H9 (cell line): ENCODE measurements at regions not wholly inside any gene's neighbourhood (a gene's known extent, or its start where the extent isn't known, plus 50 kb on each side); places are given as distances from the start of the nearest gene placed in this dataset.

Source experiments
- DNase-seq: peaks from one replicate; pipeline ENCODE4 v3.0.0-alpha.2; 2017
- H2AFZ ChIP-seq: one replicate; pipeline ENCODE4 v1.6.1; 2013; ENCODE audit warnings: mild to moderate bottlenecking, low read length, control low read depth, moderate library complexity
- H2AK5ac ChIP-seq: 2 replicates; pipeline ENCODE4 v1.6.1; 2013; ENCODE audit warnings: low read length, control low read depth, mixed read lengths; ENCODE audit not compliant: insufficient read length
- H2BK120ac ChIP-seq: one replicate; pipeline ENCODE4 v1.6.1; 2013; ENCODE audit warnings: low read depth, mild to moderate bottlenecking, low read length, control low read depth, inconsistent platforms; ENCODE audit not compliant: poor library complexity, severe bottlenecking
- H2BK12ac ChIP-seq: 2 replicates; pipeline ENCODE4 v1.6.1; 2013; ENCODE audit warnings: low read length, control low read depth, mixed read lengths, low read depth; ENCODE audit not compliant: insufficient read length
- H2BK15ac ChIP-seq: 2 replicates; pipeline ENCODE4 v1.6.1; 2013; ENCODE audit warnings: low read depth, low read length, control low read depth
- H2BK20ac ChIP-seq: one replicate; pipeline ENCODE4 v1.6.1; 2013; ENCODE audit warnings: low read depth, mild to moderate bottlenecking, low read length, control low read depth, inconsistent platforms; ENCODE audit not compliant: poor library complexity, severe bottlenecking
- H2BK5ac ChIP-seq: 2 replicates; pipeline ENCODE4 v1.6.1; 2013; ENCODE audit warnings: low read length, control low read depth, mixed read lengths; ENCODE audit not compliant: insufficient read length
- H3K14ac ChIP-seq: 2 replicates; pipeline ENCODE4 v1.6.1; 2013; ENCODE audit warnings: low read length, control low read depth; ENCODE audit not compliant: insufficient read depth
- H3K18ac ChIP-seq: 2 replicates; pipeline ENCODE4 v1.6.1; 2013; ENCODE audit warnings: low read depth, mild to moderate bottlenecking, mixed read lengths, low read length, control low read depth; ENCODE audit not compliant: insufficient read length
- H3K23ac ChIP-seq: 2 replicates; pipeline ENCODE4 v1.6.1; 2013; ENCODE audit warnings: low read length, control low read depth, mixed read lengths, low read depth; ENCODE audit not compliant: insufficient read length
- H3K23me2 ChIP-seq: 2 replicates; pipeline ENCODE4 v1.6.1; 2013; ENCODE audit warnings: low read depth, mild to moderate bottlenecking, mixed read lengths, low read length, control low read depth; ENCODE audit not compliant: insufficient read length, poor library complexity, severe bottlenecking
- H3K27ac ChIP-seq: 2 replicates; pipeline ENCODE4 v1.5.1; 2013; ENCODE audit warnings: low read length, control low read depth, mixed read lengths, low read depth; ENCODE audit not compliant: insufficient read length
- H3K27me3 ChIP-seq: 2 replicates; pipeline ENCODE4 v1.6.1; 2013; ENCODE audit warnings: low read length, control low read depth, inconsistent platforms; ENCODE audit not compliant: insufficient read depth
- H3K4ac ChIP-seq: 2 replicates; pipeline ENCODE4 v1.6.1; 2013; ENCODE audit warnings: low read depth, mild to moderate bottlenecking, control low read depth, inconsistent platforms, low read length, moderate library complexity
- H3K4me1 ChIP-seq: 2 replicates; pipeline ENCODE4 v1.6.1; 2013; ENCODE audit warnings: low read length, control low read depth, inconsistent platforms; ENCODE audit not compliant: insufficient read depth
- H3K4me2 ChIP-seq: 2 replicates; pipeline ENCODE4 v1.6.1; 2013; ENCODE audit warnings: low read length, control low read depth, mixed read lengths; ENCODE audit not compliant: insufficient read length, insufficient read depth
- H3K56ac ChIP-seq: 2 replicates; pipeline ENCODE4 v1.6.1; 2013; ENCODE audit warnings: low read depth, mild to moderate bottlenecking, mixed read lengths, low read length, control low read depth; ENCODE audit not compliant: insufficient read length
- H3K79me1 ChIP-seq: 2 replicates; pipeline ENCODE4 v1.6.1; 2013; ENCODE audit warnings: low read depth, mild to moderate bottlenecking, moderate library complexity, low read length, control low read depth, inconsistent platforms; ENCODE audit not compliant: insufficient read depth, poor library complexity, severe bottlenecking
- H3K79me2 ChIP-seq: 2 replicates; pipeline ENCODE4 v1.6.1; 2013; ENCODE audit warnings: low read length, control low read depth, inconsistent platforms; ENCODE audit not compliant: insufficient read depth
- H3K9ac ChIP-seq: 2 replicates; pipeline ENCODE4 v1.6.1; 2013; ENCODE audit warnings: low read length, control low read depth, mixed read lengths; ENCODE audit not compliant: insufficient read length; ENCODE audit errors: extremely low read depth
- H3K9me3 ChIP-seq: one replicate; pipeline ENCODE4 v1.6.1; 2013; ENCODE audit warnings: low read depth, low read length, inconsistent platforms; ENCODE audit not compliant: control insufficient read depth
- H3T11ph ChIP-seq: one replicate; pipeline ENCODE4 v1.6.1; 2013; ENCODE audit warnings: mild to moderate bottlenecking, low read length, control low read depth, inconsistent platforms
- H4K20me1 ChIP-seq: one replicate; pipeline ENCODE4 v1.6.1; 2013; ENCODE audit not compliant: control insufficient read depth, insufficient read length, insufficient read depth
- H4K5ac ChIP-seq: 2 replicates; pipeline ENCODE4 v1.6.1; 2013; ENCODE audit warnings: low read depth, mild to moderate bottlenecking, mixed read lengths, low read length, control low read depth; ENCODE audit not compliant: insufficient read length
- H4K8ac ChIP-seq: replicated peaks from 2 replicates; pipeline ENCODE4 v1.6.1; 2013; ENCODE audit warnings: low read length, control low read depth, mixed read lengths, low read depth; ENCODE audit not compliant: insufficient read length
- H4K91ac ChIP-seq: 2 replicates; pipeline ENCODE4 v1.6.1; 2013; ENCODE audit warnings: low read depth, mild to moderate bottlenecking, moderate library complexity, mixed read lengths, low read length, control low read depth; ENCODE audit not compliant: insufficient read length
- H3K27ac Mint-ChIP-seq, 3 experiments: 2 replicates in 2 of 3; 3 replicates in 1 of 3; pipeline ENCODE4 v1.8.0; 2020 to 2021; ENCODE audit warnings: mixed read lengths in 3 of 3, mild to moderate bottlenecking in 1 of 3, moderate library complexity in 1 of 3
- H3K27me3 Mint-ChIP-seq: 2 replicates; pipeline ENCODE4 v1.8.0; 2021; ENCODE audit warnings: low read depth, mild to moderate bottlenecking, moderate library complexity, mixed read lengths
- H3K36me3 Mint-ChIP-seq, 3 experiments: 2 replicates in 2 of 3; 3 replicates in 1 of 3; pipeline ENCODE4 v1.8.0; 2020 to 2021; ENCODE audit warnings: low read depth in 3 of 3, mixed read lengths in 3 of 3; ENCODE audit not compliant: insufficient read depth in 1 of 3
- H3K4me1 Mint-ChIP-seq, 2 experiments: 2 replicates each; pipeline ENCODE4 v1.8.0; 2020; ENCODE audit warnings: mixed read lengths in 2 of 2
- H3K4me3 Mint-ChIP-seq, 2 experiments: 2 replicates in 1 of 2; 3 replicates in 1 of 2; pipeline ENCODE4 v1.8.0; 2020 to 2021; ENCODE audit warnings: mild to moderate bottlenecking in 2 of 2, mixed read lengths in 2 of 2, moderate library complexity in 1 of 2
- H3K9me3 Mint-ChIP-seq, 2 experiments: 2 replicates in 1 of 2; 3 replicates in 1 of 2; pipeline ENCODE4 v1.8.0; 2020; ENCODE audit warnings: mild to moderate bottlenecking in 2 of 2, mixed read lengths in 2 of 2, moderate library complexity in 1 of 2
- CTCF ChIP-seq: fragments of 200-600 bp; sonication (generic); conservative IDR thresholded peaks from 3 replicates; pipeline ENCODE4 v1.8.0; 2021; ENCODE audit warnings: antibody characterized with exemption, mild to moderate bottlenecking

- Mint-ChIP-seq H3K4me1 (peaks cover 20 to 21% of the 10 kb centered on the region in 2 experiments), H3K27ac (no peak overlapping the region), H3K9me3 (no peaks in the 10 kb centered on the region), H3K4me3 (no peak overlapping the region), H3K36me3 (no peaks in the 10 kb centered on the region), H3K27me3 (no peaks in the 10 kb centered on the region)
- Histone ChIP-seq H3K56ac (no peak overlapping the region), H2AFZ (no peak overlapping the region), H3K23me2 (no peaks in the 10 kb centered on the region), H3K9ac (no peak overlapping the region), H3K4ac (no peak overlapping the region), H3K79me2 (no peaks in the 10 kb centered on the region), H2BK5ac (no peak overlapping the region), H2BK120ac (no peak overlapping the region), H3K79me1 (no peaks in the 10 kb centered on the region), H2BK12ac (no peak overlapping the region), H2BK15ac (no peak overlapping the region), H4K8ac (no peak overlapping the region), H3K27me3 (no peaks in the 10 kb centered on the region), H3T11ph (no peak overlapping the region), H3K27ac (no peak overlapping the region), H2BK20ac (no peak overlapping the region), H4K20me1 (no peaks in the 10 kb centered on the region), H3K4me2 (no peak overlapping the region), H3K14ac (no peak overlapping the region), H2AK5ac (no peak overlapping the region), H3K18ac (no peak overlapping the region), H3K4me1 (no peaks in the 10 kb centered on the region; the same call in 1 of the 2 replicates), H4K91ac (no peak overlapping the region), H3K23ac (no peak overlapping the region), H3K9me3 (no peaks in the 10 kb centered on the region), H4K5ac (no peak overlapping the region)
- no peak for DNase-seq
- no peak for TF ChIP-seq CTCF
Observed at GRCh38 chr9:73083519-73083918, 68.1 kb upstream of the ANXA1 start.
